BJ (cell line): ENCODE measurements at regions not wholly inside any gene's neighbourhood (a gene's known extent, or its start where the extent isn't known, plus 50 kb on each side); places are given as distances from the start of the nearest gene placed in this dataset.

Experiments
- CTCF ChIA-PET: fragments of 350-600 bp; formaldehyde crosslinking; extraction: SDS; loops from one replicate; lab custom pipeline; 2021; ENCODE audit warnings: antibody characterized with exemption, inconsistent platforms; lab: Yijun Ruan, JAX
- POLR2A ChIA-PET: fragments of 300-600 bp; sonication (Branson Sonifier 250); formaldehyde crosslinking; extraction: SDS; loops from one replicate; lab custom pipeline; 2021; ENCODE audit warnings: antibody characterized with exemption; lab: Charles Lee
- DNase-seq: peaks from one replicate; pipeline ENCODE4 v3.0.0-alpha.2; 2011; ENCODE audit warnings: low read depth
- H3K27me3 ChIP-seq: 2 replicates; pipeline ENCODE4 v1.6.0; 2011; ENCODE audit warnings: low read length; ENCODE audit not compliant: control insufficient read depth, insufficient read depth
- H3K36me3 ChIP-seq: 2 replicates; pipeline ENCODE4 v1.5.1; 2011; ENCODE audit warnings: low read length; ENCODE audit not compliant: control insufficient read depth, insufficient read depth
- H3K4me3 ChIP-seq: 2 replicates; pipeline ENCODE4 v1.5.1; 2011; ENCODE audit warnings: low read depth, mild to moderate bottlenecking, control low read depth, low read length
- CTCF ChIP-seq: IDR thresholded peaks from 2 replicates; pipeline ENCODE4 v1.5.1; 2011; ENCODE audit warnings: low read depth, mild to moderate bottlenecking, control low read depth, inconsistent platforms, low read length, moderate library complexity; ENCODE audit not compliant: insufficient read depth

GRCh38 chr16:62678796-62679195, 642.6 kb upstream of the CDH8 start:
- H3K27me3 ChIP-seq = no peaks in the 10 kb centered on the region
- no peak for DNase-seq
- H3K36me3 ChIP-seq = no peaks in the 10 kb centered on the region
- TF ChIP-seq CTCF = no peak
- ChIA-PET CTCF (no interaction called here), POLR2A (no interaction called here)
- H3K4me3 ChIP-seq = no peak overlapping the region

GRCh38 chr16:62676306-62676705, 640.1 kb upstream of the CDH8 start:
- Histone ChIP-seq H3K4me3 (no peak overlapping the region), H3K36me3 (no peaks in the 10 kb centered on the region), H3K27me3 (no peaks in the 10 kb centered on the region)
- CTCF ChIA-PET = no interaction called here
- POLR2A ChIA-PET = no interaction called here
- DNase-seq = no peak
- no peak for TF ChIP-seq CTCF

- TF ChIP-seq CTCF = no peak
- Histone ChIP-seq H3K36me3 (no peaks in the 10 kb centered on the region), H3K27me3 (no peaks in the 10 kb centered on the region), H3K4me3 (no peak overlapping the region)
- POLR2A ChIA-PET = no interaction called here
- DNase-seq = no peak
- CTCF ChIA-PET = no interaction called here
These were observed 629.0 kb upstream of the CDH8 start for GRCh38 chr16:62665269-62665668.

- ChIA-PET POLR2A (no interaction called here), CTCF (no interaction called here)
- no peaks in the 10 kb centered on the region for H3K36me3 ChIP-seq
- H3K27me3 ChIP-seq = no peaks in the 10 kb centered on the region
- H3K4me3 ChIP-seq = no peak overlapping the region
- DNase-seq = no peak
- no peak for TF ChIP-seq CTCF
These were observed 628.3 kb upstream of the CDH8 start for GRCh38 chr16:62664566-62664965.

- H3K4me3 ChIP-seq = no peak overlapping the region
- H3K36me3 ChIP-seq = no peaks in the 10 kb centered on the region
- CTCF ChIA-PET = no interaction called here
- POLR2A ChIA-PET = no interaction called here
- no peak for DNase-seq
- TF ChIP-seq CTCF = no peak
- H3K27me3 ChIP-seq = no peaks in the 10 kb centered on the region
These were observed 625.2 kb upstream of the CDH8 start for GRCh38 chr16:62661435-62661834.

- H3K27me3 ChIP-seq = no peaks in the 10 kb centered on the region
- CTCF ChIA-PET = no interaction called here
- TF ChIP-seq CTCF = no peak
- POLR2A ChIA-PET = no interaction called here
- no peaks in the 10 kb centered on the region for H3K36me3 ChIP-seq
- no peak overlapping the region for H3K4me3 ChIP-seq
- no peak for DNase-seq
These were observed 620.9 kb upstream of the CDH8 start for GRCh38 chr16:62657116-62657515.
